ENCODE measurements at regions not wholly inside any gene's neighbourhood (a gene's known extent, or its start where the extent isn't known, plus 50 kb on each side); places are given as distances from the start of the nearest gene placed in this dataset.
"Not testable (repeated sequence)": the region's sequence is repeated elsewhere in the genome, so short reads cannot be mapped to it uniquely, and the experiment has no call there.

- DNase-seq = no peak
These were observed 966.9 kb downstream of the TAF11L14 start for GRCh38 chr5:18601185-18601584.

- DNase-seq = no peak
These were observed 968.1 kb downstream of the TAF11L14 start for GRCh38 chr5:18602402-18602801.

DNA sequence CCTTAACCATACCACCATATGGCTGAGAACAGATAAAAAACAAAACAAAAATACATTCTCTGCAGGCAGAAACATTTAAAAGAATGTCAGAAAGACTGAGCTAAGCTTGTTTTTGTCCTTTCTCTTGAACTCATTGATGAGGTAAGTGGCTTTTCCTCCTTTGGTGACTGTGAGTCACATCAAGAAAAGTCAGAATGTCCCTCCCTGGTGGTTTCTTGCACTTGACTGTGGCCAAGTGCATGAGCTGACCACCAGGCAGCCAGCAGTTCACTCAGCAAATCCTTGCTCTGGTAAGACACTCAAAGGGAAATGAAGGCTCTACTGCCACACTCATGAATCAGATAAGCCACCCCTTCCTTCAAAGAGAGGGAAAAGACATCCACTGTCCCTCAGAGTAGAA, 970.9 kb downstream of the TAF11L14 start:
- no peak for DNase-seq

DNA sequence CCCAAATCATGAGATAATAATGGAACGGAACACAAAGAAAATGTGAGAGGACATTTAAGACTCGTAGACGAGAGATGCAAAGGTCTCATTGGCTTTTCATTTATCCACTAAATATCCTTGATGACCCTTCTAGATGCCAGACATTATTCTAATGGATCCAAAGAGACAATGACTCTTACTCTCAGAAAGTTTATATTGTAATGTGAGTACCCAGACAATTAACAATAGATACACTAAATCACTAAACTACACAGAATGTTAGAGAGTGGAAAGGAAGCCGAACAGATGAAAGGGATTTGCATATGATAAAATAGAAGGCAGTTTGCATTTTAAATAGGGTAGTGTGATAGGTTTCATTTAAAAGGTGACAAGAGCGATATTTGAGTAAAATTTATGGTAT, 973.3 kb downstream of the TAF11L14 start:
- no peak for DNase-seq

- DNase-seq = not testable (repeated sequence)
These were observed 982.9 kb downstream of the TAF11L14 start for GRCh38 chr5:18617191-18617590.

GRCh38 chr5:18630458-18631045, 996.3 kb downstream of the TAF11L14 start:
- no peak for DNase-seq

DNA sequence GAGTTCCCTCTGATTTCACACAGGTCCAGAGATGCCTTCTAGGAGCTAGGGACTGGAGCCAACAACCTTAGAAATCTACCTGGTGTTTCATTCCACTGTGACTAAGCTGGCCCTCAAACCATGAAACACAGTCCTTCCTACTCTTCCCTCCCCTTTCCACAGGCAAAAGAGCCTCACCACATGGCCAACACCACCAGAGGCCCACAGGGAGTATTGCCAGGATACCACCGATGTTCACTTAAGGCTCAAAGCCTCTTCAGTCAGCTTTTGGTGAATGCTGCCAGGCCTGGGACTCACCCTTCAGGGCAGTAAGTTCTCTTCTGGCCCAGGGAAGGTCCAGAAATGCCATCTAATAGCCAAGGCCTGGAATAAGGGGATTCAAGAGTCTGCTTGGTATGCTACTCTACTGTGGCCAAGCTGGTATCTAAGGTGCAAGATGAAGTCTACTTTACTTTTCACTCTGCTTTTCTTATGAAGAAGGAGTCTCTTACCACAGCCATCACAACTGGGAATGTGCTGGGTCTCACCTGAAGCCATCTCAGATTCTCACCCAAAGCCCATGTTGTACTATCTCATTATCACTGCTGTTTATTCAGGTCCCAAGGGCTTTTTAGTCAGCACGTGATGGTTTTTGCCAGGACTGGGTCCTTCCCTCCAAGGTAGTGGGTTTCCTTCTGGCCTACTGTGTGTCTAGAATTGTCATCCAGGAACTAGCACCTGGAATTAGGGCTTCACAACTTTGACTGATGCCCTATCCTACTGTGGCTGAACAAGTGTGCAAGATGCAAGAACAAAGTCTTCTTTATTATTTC, 1018.4 kb downstream of the TAF11L14 start:
- no peak for DNase-seq

DNA sequence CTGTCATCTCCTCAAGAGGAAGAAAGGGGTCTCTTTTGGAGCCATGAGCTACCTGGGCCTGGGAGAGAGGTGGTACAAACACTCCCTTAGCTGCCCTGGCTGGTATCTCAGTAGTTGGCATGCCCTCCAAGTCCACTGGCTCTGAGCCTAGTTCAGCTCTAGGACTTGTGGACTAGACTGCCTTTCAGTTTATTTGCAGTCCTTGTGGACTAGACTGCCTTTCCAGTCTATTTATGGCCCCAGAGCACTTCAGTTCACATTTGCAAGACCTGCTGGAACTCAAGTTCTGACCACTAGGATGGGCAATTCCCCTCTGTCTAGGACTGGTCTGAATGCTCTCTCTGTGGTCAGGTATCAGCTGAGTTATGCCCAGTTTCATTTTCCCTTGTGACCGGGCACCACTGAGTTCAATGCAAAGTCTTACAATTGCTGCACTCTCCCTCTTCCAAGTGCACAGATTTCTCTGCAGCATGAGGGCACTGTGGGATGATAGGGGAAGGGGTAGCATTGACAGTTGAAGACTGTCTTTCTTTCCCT, 1019.0 kb downstream of the TAF11L14 start:
- DNase-seq = no peak

DNA sequence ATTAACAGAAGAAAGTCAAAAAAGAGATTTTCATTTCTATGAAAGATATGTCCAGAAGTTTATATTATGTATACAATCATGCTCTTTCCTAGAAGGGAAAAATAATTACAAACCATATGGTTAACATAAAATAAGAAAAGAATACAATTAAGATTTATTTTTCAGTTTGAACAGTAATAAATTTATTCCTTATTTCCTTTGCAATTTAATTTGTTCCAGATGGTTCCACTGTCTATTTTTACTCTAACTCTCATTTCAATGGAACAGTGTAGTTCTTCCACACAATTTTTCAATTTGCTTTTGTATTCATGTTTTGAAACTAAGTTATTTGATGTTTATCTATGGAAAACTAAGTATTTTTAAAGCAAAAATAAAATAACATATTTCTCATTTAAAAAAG, 1026.3 kb downstream of the TAF11L14 start:
- DNase-seq = no peak

DNA sequence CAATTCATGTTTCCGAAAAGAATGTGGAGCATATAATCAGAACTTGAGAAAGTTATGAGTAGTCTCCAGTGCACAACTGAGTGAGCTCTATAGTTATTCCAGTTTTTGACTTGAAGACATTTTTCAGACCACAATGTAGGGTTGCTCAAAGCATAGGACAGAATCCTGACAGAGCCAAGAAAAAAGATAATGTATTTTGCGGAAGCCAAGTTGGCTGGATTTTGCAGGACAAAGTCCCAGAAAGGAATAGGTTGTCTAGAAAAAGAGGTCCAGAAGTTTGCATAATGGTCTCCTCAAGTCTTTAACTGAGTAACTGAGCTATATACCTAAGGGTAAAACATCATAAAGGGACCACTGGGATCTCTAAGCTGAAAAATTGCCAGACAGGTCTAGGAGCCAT, 1028.0 kb downstream of the TAF11L14 start:
- DNase-seq = peak; percentile 15

GRCh38 chr5:18674212-18674611, 1040.0 kb downstream of the TAF11L14 start:
- not testable (repeated sequence) for DNase-seq

DNA sequence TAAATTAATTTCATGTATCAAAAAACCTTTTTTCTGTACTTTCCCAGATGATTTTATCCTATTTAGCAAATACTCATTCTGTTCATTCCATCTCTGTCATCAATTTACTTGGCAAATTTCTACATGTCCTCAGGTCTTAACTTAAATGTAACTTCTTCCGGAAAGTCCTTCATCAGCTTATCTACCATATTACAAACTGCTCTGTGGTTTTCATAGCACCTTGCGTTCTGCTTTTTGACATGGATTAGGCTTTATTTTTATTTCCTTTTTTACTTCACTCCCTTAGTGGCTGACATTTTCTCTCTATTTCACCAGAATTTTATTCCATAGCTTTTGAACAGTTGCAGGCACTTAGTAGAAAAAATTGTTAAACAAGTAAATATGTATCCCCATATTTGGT, 1040.8 kb downstream of the TAF11L14 start:
- no peak for DNase-seq

DNA sequence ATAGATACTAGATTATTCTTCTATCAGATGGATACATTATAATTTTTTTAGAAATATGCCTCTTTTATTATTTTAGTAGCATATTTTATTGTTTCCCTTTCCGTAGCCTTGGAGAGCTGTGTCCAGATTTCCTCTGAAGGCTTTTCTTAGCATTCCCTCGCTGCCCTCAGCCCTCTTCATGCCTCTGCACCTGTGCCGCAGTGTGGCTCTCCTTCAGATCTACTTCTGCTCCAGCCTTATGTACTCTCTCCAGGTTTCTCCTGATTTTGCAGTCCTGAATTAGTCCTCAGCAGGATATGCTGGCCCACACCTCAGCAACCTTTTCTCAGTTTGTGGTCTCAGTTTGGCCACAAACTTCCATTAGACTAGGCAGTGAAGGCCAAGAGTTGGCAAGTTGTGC, 1052.0 kb downstream of the TAF11L14 start:
- no peak for DNase-seq

DNA sequence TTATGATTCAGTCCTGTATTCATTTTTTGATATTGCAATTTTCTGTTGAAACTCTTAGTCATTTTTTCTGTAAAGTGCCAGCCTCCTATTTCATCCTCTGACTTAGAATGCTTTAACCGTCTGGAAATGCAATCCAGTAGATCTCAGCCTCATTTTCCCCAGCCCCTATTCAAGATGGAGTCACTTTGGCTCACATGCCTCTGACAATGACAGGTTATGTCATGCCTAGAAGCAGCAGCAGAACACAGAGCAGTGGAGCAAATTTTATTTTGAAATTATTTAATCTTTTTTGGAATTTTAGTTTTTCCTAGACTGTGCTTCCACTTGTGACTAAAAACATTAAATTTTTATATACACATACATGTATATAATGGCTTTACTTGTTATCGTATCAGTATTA, 1053.2 kb downstream of the TAF11L14 start:
- no peak for DNase-seq

DNA sequence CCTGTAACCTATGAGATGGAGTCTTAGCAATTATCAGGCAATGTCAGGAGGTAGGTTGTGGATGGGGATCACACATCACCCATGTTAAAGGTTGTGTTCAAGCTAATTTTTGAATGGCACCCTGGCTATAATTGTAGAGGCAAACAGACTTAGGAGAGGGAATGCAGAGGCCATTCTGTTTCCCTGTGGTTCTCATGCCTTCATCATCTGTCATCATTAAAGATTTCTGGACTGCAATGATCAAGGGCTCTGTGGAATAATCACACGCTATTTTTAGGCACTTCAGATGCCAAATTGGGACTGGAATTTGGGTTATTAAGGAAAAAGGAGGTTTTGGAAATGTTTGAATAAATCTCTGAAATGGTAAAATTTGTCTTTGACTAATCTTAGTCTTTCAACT, 1065.4 kb downstream of the TAF11L14 start:
- DNase-seq = no peak

- DNase-seq = no peak
These were observed 1068.6 kb downstream of the TAF11L14 start for GRCh38 chr5:18702821-18703220.

- no peak for DNase-seq
These were observed 1078.8 kb downstream of the TAF11L14 start for GRCh38 chr5:18712936-18713485.

DNA sequence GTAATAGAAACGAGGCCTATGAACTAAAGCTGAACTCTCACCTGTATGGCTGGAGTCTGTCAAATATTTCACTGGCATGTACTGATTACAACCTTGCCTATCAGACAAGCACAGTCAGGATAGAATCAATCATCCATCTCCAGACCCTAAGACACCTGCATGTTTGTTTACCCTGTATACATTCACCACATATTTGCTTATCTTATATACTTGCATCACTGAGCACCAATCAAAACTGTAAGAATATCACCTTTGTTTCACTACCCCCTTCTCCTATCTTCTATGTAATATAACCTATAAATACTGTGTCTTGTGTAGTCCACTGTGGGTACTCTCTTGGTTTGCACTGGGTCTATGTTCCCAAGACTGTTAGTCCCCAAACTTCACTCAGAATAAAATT, 1085.7 kb downstream of the TAF11L14 start:
- DNase-seq = no peak

GRCh38 chr5:18732556-18733479, 1098.6 kb downstream of the TAF11L14 start:
- DNase-seq = no peak

DNA sequence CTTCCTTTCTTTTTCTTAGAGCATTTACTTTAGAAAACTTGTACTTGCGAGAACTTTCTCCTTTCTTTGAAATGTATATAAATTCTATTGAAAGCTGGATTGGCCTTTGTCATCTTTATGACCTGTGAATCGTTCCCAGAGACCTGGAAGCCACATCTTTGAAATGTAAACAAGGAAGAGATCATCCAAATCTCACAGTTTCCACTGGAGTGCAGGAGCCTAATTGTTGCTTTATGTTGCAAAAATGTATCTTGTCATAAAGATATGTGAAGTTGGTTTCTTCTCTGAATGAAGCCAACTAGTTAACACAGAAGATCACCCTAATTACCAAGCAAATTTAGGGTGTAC, 1101.8 kb downstream of the TAF11L14 start:
- no peak for DNase-seq

DNA sequence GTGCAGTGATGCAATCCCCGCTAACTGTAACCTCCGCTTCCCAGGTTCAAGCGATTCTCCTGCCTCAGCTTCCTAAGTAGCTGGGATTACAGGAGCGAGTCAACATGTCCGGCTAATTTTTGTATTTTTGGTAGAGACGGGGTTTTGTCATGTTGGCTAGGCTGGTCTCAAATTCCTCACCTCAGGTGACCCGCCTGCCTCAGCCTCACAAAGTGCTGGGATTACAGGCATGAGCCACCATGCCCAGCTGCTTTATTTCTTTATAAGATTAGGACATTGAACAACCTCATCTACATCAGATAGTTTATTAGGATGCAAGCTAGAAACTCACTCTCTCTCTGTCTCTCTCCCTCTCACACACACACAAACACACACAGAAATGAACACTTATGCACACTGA, 1102.5 kb downstream of the TAF11L14 start:
- DNase-seq = not testable (repeated sequence)

DNA sequence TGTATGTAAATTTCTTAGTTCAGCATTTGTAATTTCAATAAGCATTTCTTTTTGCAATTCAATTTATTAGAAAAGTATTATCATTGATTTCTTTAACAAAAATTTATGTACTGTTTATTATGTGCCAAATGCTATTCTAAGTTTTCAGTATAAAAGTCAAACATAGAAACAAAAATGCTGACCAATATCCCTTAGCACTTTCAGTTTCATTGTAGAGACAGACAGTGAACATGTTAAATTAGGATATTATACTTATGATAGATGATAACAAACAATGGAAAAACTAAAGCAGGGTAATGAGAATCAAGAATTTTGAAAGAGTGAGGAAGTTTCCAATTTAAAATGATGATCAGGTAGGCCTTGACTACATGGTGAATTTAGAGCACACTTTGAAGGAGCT, 1106.0 kb downstream of the TAF11L14 start:
- no peak for DNase-seq

- no peak for DNase-seq
These were observed 1108.6 kb downstream of the TAF11L14 start for GRCh38 chr5:18742830-18743229.

Data from tongue (tissue), 1 donor.